ENCODE measurements at regions not wholly inside any gene's neighbourhood (a gene's known extent, or its start where the extent isn't known, plus 50 kb on each side); places are given as distances from the start of the nearest gene placed in this dataset.

GRCh38 chr5:40165106-40165788 lies 514.5 kb upstream of the PTGER4 start:
- TF ChIP-seq, protein P1, sequence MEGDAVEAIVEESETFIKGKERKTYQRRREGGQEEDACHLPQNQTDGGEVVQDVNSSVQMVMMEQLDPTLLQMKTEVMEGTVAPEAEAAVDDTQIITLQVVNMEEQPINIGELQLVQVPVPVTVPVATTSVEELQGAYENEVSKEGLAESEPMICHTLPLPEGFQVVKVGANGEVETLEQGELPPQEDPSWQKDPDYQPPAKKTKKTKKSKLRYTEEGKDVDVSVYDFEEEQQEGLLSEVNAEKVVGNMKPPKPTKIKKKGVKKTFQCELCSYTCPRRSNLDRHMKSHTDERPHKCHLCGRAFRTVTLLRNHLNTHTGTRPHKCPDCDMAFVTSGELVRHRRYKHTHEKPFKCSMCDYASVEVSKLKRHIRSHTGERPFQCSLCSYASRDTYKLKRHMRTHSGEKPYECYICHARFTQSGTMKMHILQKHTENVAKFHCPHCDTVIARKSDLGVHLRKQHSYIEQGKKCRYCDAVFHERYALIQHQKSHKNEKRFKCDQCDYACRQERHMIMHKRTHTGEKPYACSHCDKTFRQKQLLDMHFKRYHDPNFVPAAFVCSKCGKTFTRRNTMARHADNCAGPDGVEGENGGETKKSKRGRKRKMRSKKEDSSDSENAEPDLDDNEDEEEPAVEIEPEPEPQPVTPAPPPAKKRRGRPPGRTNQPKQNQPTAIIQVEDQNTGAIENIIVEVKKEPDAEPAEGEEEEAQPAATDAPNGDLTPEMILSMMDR (optimal IDR thresholded peaks at IDR 0.05 in 1 of 3, IDR thresholded peaks at IDR 0.05 in 1 of 3, conservative IDR thresholded peaks at IDR 0.05 in 1 of 3; ENCODE audit: extremely low read depth in 1 of 3, insufficient read depth in 2 of 3, low read length in 3 of 3) = no peak
- no peak for TF ChIP-seq EZH2 (IDR thresholded peaks at IDR 0.05; ENCODE audit: low read length)
